22Rv1 (cell line): ENCODE measurements at regions not wholly inside any gene's neighbourhood (a gene's known extent, or its start where the extent isn't known, plus 50 kb on each side); places are given as distances from the start of the nearest gene placed in this dataset.

ENCODE experiments used
- H3K27ac ChIP-seq: fragments of 450-650 bp; 2 replicates; pipeline ENCODE4 v1.5.1; 2017
- CTCF ChIP-seq: fragments of 450-650 bp; IDR thresholded peaks from 2 replicates; pipeline ENCODE4 v1.5.1; 2017; ENCODE audit warnings: mild to moderate bottlenecking
- ZFX ChIP-seq: fragments of 450-650 bp; IDR thresholded peaks from 2 replicates; pipeline ENCODE4 v1.6.1; 2017; ENCODE audit warnings: antibody characterized with exemption, borderline replicate concordance

- no peak overlapping the region for H3K27ac ChIP-seq
- TF ChIP-seq CTCF (no peak), ZFX (no peak)
Measured at GRCh38 chr3:181618260-181618659, 93.5 kb upstream of the SOX2 start.

- TF ChIP-seq CTCF (no peak), ZFX (no peak)
Measured at GRCh38 chr3:181616088-181617070, 95.3 kb upstream of the SOX2 start.

GRCh38 chr3:181615666-181616065 is 96.1 kb upstream of the SOX2 start:
- H3K27ac ChIP-seq: no peak overlapping the region
- TF ChIP-seq CTCF (no peak), ZFX (no peak)

More at GRCh38 chr3:181616088-181617070, 95.3 kb upstream of the SOX2 start:
- no peak overlapping the region for H3K27ac ChIP-seq

- TF ChIP-seq ZFX (no peak), CTCF (no peak)
Measured at GRCh38 chr3:181614878-181615277, 96.8 kb upstream of the SOX2 start.

GRCh38 chr3:181613813-181614212 is 97.9 kb upstream of the SOX2 start:
- H3K27ac ChIP-seq: no peak overlapping the region
- TF ChIP-seq CTCF (no peak), ZFX (no peak)

More at GRCh38 chr3:181614878-181615277, 96.8 kb upstream of the SOX2 start:
- H3K27ac ChIP-seq: no peak overlapping the region

GRCh38 chr3:181613191-181613590 is 98.5 kb upstream of the SOX2 start:
- TF ChIP-seq CTCF (no peak), ZFX (no peak)
- H3K27ac ChIP-seq: no peak overlapping the region

GRCh38 chr3:181610973-181611265 is 100.8 kb upstream of the SOX2 start:
- TF ChIP-seq CTCF (no peak), ZFX (no peak)
- H3K27ac ChIP-seq: no peak overlapping the region
